GM10266 (cell line): ENCODE measurements at regions not wholly inside any gene's neighbourhood (a gene's known extent, or its start where the extent isn't known, plus 50 kb on each side); places are given as distances from the start of the nearest gene placed in this dataset.

Source experiments
- DNase-seq: peaks from one replicate; pipeline ENCODE4 v3.0.0; 2012; ENCODE audit errors: extremely low spot score
- TF ChIP-seq, protein P1 (sequence below): IDR thresholded peaks from 2 replicates; pipeline ENCODE4 v1.5.1; 2012; ENCODE audit warnings: mild to moderate bottlenecking, low read depth; ENCODE audit not compliant: control insufficient read depth, insufficient read depth; ENCODE audit errors: missing control alignments

DNA sequence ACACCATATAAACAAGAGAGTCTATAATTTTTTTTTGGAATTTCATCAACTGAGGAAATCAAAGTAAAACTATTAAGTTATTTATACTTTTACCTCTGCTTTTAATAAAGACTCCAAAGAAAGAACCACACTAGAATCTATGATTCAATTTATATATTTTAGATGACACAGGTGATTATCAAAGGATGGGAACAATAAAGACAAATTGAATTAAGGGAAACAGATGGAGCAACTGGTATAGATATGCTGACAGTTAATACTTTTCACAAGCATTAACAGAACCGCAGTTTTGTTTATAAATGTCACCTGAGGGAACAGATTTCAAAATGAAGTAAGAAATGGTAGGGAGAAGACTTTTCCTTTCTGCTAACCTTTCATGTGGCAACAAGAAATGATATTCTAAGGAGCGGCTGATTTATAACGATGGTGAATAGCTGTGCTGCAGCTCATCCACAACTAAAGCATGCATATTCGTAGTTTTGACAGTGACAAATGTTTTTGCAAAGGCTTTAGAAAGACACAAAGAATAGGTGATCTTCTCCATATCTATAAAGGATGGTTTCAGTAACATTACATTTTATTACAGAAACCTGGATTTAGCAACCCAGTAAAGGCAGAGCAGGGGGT lies 1502.9 kb upstream of the RAG2 start:
- TF ChIP-seq, protein P1, sequence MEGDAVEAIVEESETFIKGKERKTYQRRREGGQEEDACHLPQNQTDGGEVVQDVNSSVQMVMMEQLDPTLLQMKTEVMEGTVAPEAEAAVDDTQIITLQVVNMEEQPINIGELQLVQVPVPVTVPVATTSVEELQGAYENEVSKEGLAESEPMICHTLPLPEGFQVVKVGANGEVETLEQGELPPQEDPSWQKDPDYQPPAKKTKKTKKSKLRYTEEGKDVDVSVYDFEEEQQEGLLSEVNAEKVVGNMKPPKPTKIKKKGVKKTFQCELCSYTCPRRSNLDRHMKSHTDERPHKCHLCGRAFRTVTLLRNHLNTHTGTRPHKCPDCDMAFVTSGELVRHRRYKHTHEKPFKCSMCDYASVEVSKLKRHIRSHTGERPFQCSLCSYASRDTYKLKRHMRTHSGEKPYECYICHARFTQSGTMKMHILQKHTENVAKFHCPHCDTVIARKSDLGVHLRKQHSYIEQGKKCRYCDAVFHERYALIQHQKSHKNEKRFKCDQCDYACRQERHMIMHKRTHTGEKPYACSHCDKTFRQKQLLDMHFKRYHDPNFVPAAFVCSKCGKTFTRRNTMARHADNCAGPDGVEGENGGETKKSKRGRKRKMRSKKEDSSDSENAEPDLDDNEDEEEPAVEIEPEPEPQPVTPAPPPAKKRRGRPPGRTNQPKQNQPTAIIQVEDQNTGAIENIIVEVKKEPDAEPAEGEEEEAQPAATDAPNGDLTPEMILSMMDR: no peak
- DNase-seq: no peak

DNA sequence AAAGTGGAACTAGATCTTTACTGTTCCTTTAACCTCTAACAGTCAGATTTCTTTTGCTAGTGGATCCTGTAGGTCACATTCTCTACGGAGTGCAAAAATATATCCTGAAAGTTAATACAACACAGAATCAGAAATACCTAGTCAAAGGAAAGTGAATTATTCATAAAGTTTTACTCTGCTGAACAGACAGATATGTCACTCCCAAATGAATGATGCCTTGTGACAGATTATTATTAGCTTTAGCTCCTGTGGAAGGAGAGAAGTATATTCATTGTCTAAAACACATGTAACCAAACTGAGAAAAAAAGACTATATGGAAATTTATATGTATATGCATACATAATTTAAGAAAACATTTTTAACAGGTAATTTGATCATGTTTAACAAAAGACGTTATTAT lies 1497.2 kb upstream of the RAG2 start:
- no peak for DNase-seq
- TF ChIP-seq, protein P1: no peak

DNA sequence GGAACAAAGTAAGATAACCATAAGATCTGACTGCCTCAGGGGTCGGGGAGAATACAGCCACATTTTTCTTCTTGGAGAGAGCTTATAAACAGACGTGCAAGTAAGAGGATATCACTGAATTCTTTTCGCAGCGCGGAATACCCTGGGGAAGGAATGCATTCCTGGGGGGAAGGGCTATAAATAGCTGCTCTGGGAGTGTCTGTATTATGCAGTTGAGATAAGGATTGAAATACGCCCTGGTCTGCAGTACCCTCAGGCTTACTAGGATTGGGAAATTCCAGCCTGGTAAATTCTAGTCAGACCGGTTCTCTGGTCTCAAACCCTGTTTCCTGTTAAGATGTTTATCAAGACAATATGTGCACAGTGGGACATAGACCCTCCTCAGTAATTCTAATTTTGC lies 1491.7 kb upstream of the RAG2 start:
- TF ChIP-seq, protein P1: no peak
- DNase-seq: no peak

DNA sequence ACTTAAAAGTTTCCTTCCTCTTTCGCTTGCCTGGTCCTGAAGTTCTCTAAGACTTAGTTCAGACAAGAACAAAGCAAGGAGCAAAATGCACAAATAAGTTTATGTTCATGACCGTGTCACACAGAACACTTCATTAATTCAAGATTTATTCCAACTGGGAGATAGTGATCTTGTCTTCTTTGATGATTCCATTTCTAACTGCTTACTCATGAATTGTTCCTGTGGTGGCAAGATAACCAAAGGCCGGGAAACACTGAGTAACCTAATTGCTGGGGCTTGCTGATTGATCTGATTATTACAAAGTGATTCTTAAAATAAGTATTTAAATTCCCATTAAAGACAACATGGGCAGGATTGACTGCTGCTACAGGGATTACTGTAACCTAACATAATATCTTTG lies 1462.9 kb upstream of the RAG2 start:
- TF ChIP-seq, protein P1: no peak
- no peak for DNase-seq

DNA sequence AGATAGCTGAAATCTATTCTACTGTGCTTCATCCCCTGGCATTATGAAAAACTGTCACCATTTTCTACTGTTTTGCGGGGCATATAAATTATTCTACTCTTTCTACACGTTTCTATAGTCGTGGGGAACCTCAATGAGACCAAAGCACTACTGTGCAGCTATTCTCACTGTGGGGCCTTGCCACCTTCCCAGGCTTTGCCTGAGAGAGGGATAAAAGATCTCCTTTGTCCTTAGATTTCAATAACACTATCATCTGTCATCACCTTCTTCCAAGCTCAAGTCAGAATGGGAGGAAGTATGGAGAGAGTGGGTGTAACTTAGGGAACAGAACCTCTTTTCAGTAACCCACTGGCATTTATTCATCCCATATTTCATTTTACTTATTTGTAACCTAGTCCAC lies 1462.1 kb upstream of the RAG2 start:
- TF ChIP-seq, protein P1: no peak
- no peak for DNase-seq

DNA sequence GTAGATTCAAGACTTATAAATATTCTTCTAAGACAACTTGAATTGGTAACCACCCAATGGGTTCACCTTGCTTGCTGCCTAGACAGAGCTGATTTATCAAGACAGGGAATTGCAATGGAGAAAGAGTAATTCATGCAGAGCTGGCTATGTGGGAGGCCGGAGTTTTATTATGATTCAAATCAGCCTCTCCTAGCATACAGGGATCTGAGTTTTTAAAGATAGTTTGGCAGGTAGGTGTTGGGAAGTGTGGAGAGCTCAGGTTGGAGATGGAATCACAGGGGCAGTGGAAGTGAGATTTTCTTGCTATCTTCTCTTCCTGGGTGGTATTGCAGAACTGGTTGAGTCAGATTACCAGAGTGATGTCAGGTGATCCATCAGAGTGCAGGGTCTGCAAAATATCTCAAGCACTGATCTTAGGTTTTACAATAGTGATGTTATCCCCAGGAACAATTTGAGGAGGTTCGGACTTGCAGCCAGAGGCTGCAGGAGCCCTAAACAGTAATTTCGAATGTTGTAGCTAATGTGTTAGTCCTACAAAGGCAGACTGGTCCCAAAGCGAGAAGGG lies 1448.6 kb upstream of the RAG2 start:
- DNase-seq: no peak
- TF ChIP-seq, protein P1: no peak

DNA sequence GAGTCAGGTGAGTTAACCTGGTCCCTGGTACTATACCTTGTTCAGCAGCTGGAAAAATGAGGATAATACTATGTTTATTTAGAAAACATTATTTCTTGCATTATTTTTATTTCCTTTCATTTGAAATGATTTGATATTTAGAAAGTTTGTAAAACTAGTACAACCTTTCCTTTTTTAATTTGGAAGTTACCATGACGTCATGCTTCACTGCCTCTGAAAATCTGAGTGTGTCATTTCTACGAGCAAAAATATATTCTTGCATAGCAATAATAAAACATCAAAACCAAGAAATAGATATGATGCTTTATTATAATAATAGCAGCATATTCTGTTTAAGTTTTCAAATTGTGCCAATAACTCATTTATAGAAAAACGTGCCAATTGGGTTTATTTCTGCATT lies 1445.0 kb upstream of the RAG2 start:
- TF ChIP-seq, protein P1: no peak
- no peak for DNase-seq
